PC-3 (cell line): ENCODE measurements at regions not wholly inside any gene's neighbourhood (a gene's known extent, or its start where the extent isn't known, plus 50 kb on each side); places are given as distances from the start of the nearest gene placed in this dataset.

Experiments used
- ATAC-seq: fragments of 200-7000 bp; cut with Tn5 transposase; 2 replicates; pipeline ENCODE4 v1.9.1; 2020; ENCODE audit warnings: mild to moderate bottlenecking, moderate library complexity
- BruUV-seq: library from RNA; stranded (reverse); fragments of 400-500 nt; replicated peaks from 2 replicates; lab custom pipeline; 2021; lab: Mats Ljungman, UMichigan
- CTCF ChIA-PET: fragments of 300-600 bp; sonication (Branson Sonifier 250); formaldehyde crosslinking; loops from one replicate; lab custom pipeline; 2022; ENCODE audit warnings: antibody characterized with exemption; lab: Charles Lee
- POLR2A ChIA-PET: fragments of 300-600 bp; sonication (Branson Sonifier 250); formaldehyde crosslinking; loops from one replicate; lab custom pipeline; 2022; ENCODE audit warnings: antibody characterized with exemption; ENCODE audit not compliant: unreplicated experiment; lab: Charles Lee
- DNase-seq: peaks from one replicate; pipeline ENCODE4 v3.0.0-alpha.2; 2015
- H2AFZ ChIP-seq: fragments of 300-600 bp; sonication (generic); 2 replicates; pipeline ENCODE4 v1.6.0; 2016; ENCODE audit warnings: antibody characterized with exemption, low read length
- H3F3A ChIP-seq: fragments of 300-600 bp; sonication (generic); one replicate; pipeline ENCODE4 v1.6.0; 2017; ENCODE audit warnings: antibody characterized with exemption, low read length, control low read depth, mild to moderate bottlenecking; ENCODE audit not compliant: unreplicated experiment
- H3K27ac ChIP-seq: fragments of 300-600 bp; sonication (generic); 2 replicates; pipeline ENCODE4 v1.5.1; 2016; ENCODE audit warnings: mild to moderate bottlenecking, low read length
- H3K27me3 ChIP-seq: fragments of 300-600 bp; sonication (generic); 2 replicates; pipeline ENCODE4 v1.6.1; 2016; ENCODE audit warnings: low read length, mixed read lengths
- H3K36me3 ChIP-seq: fragments of 300-600 bp; sonication (generic); 2 replicates; pipeline ENCODE4 v1.6.1; 2016; ENCODE audit warnings: low read depth, mixed run types, low read length, mixed read lengths
- H3K4me1 ChIP-seq: fragments of 300-600 bp; sonication (generic); 2 replicates; pipeline ENCODE4 v1.5.1; 2016; ENCODE audit warnings: low read length; ENCODE audit not compliant: insufficient read depth
- H3K4me2 ChIP-seq: fragments of 300-600 bp; sonication (generic); 2 replicates; pipeline ENCODE4 v1.6.0; 2016; ENCODE audit warnings: low read length
- H3K4me3 ChIP-seq: fragments of 300-600 bp; sonication (generic); 2 replicates; pipeline ENCODE4 v1.5.1; 2016; ENCODE audit warnings: mild to moderate bottlenecking, low read length, mixed read lengths
- H3K79me2 ChIP-seq: fragments of 300-600 bp; sonication (generic); 2 replicates; pipeline ENCODE4 v1.6.1; 2017; ENCODE audit warnings: low read length, mixed read lengths
- H3K9ac ChIP-seq: fragments of 300-600 bp; sonication (generic); 2 replicates; pipeline ENCODE4 v1.6.0; 2016; ENCODE audit warnings: mild to moderate bottlenecking, low read length
- H3K9me2 ChIP-seq: fragments of 300-600 bp; sonication (generic); replicated peaks from 2 replicates; pipeline ENCODE4 v1.6.1; 2016; ENCODE audit warnings: mixed run types, low read length, mixed read lengths
- H3K9me3 ChIP-seq: fragments of 300-600 bp; sonication (generic); 2 replicates; pipeline ENCODE4 v1.6.1; 2016; ENCODE audit warnings: low read length, mixed read lengths
- H4K20me1 ChIP-seq: fragments of 300-600 bp; sonication (generic); 2 replicates; pipeline ENCODE4 v1.6.1; 2016; ENCODE audit warnings: low read length, mixed read lengths
- CTCF ChIP-seq: fragments of 300-600 bp; sonication (generic); conservative IDR thresholded peaks from 2 replicates; pipeline ENCODE4 v1.5.1; 2017; ENCODE audit warnings: antibody characterized with exemption, low read depth, mild to moderate bottlenecking, low read length
- EZH2 ChIP-seq: fragments of 300-600 bp; sonication (generic); IDR thresholded peaks from one replicate; pipeline ENCODE4 v1.6.1; 2017; ENCODE audit warnings: antibody characterized with exemption, mild to moderate bottlenecking, low read length; ENCODE audit not compliant: unreplicated experiment
- EZH2phosphoT487 ChIP-seq: fragments of 300-600 bp; sonication (generic); IDR thresholded peaks from 2 replicates; pipeline ENCODE4 v1.6.1; 2018; ENCODE audit warnings: mild to moderate bottlenecking, antibody characterized with exemption, low read length, borderline replicate concordance
- intact Hi-C: fragments of 100-400 bp; cut with micrococcal nuclease; formaldehyde crosslinking; loops from 2 replicates; pipeline ENCODE4 v1.9.0; 2023

DNA sequence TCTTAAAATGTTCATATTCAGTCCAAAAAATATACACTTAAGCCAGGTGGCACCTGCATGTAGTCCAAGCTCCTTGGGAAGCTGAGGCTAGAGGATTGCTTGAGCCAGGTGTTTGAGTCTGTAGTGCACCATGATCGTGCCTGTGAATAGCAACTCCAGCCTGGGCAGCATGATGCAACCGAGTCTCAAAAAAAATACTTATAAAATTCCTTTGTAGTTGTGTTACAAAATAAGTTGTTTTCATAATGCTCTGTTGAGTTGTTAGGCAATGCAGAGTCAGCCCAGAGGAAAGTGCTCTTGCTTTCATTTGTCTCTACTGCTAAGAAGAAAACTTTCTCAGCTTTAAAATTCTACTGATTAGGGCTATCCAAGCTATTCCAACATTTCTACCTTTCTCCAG is 442.8 kb upstream of the ARRDC4 start:
- H3K9me2 ChIP-seq = no peaks in the 10 kb centered on the region
- peaks cover 19% of the 10 kb centered on the region for H3K27me3 ChIP-seq
- no peak overlapping the region for H3K27ac ChIP-seq
- ChIA-PET POLR2A (no interaction called here), CTCF (no interaction called here)
- TF ChIP-seq EZH2 (no peak), CTCF (no peak), EZH2phosphoT487 (no peak)
- no peaks in the 10 kb centered on the region for H3K4me1 ChIP-seq
- no TSS peak for BruUV-seq
- intact Hi-C loops = no loop called here
- H3K9me3 ChIP-seq = no peaks in the 10 kb centered on the region
- no peak overlapping the region for H3K4me3 ChIP-seq
- no peaks in the 10 kb centered on the region for H3F3A ChIP-seq
- no peaks in the 10 kb centered on the region for H3K79me2 ChIP-seq
- no peak overlapping the region for H2AFZ ChIP-seq
- ATAC-seq (no peak), DNase-seq (no peak)
- H3K9ac ChIP-seq = no peak overlapping the region
- no peak overlapping the region for H3K4me2 ChIP-seq
- no peaks in the 10 kb centered on the region for H3K36me3 ChIP-seq
- H4K20me1 ChIP-seq = no peaks in the 10 kb centered on the region

DNA sequence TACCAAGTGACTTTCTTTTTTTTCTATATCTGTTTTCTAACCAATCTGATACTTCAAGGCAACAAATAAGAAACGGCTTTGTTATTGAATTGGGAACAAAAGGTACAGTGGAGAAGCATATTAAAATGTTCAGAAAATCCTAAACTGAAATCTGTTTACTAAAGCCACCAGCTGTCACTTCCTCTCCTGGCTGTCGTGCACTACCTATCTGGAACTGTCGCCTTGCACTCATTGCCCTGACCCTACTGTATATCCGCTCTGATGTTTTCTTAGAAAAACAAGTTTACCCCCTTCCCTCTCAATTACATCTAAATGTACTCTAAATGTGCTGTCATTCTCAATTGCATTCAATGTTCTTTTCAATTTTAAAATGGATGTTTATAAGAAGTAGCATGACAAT is 439.8 kb upstream of the ARRDC4 start:
- Histone ChIP-seq H3K9me3 (no peaks in the 10 kb centered on the region), H3K9me2 (no peaks in the 10 kb centered on the region), H3K4me2 (no peak overlapping the region), H3F3A (no peaks in the 10 kb centered on the region), H4K20me1 (no peaks in the 10 kb centered on the region), H3K36me3 (no peaks in the 10 kb centered on the region), H2AFZ (no peak overlapping the region), H3K4me3 (no peak overlapping the region), H3K79me2 (no peaks in the 10 kb centered on the region), H3K9ac (no peak overlapping the region), H3K4me1 (no peaks in the 10 kb centered on the region), H3K27me3 (peaks cover 24% of the 10 kb centered on the region), H3K27ac (no peak overlapping the region)
- no peak for TF ChIP-seq CTCF
- ChIA-PET POLR2A (no interaction called here), CTCF (no interaction called here)
- no peak for ATAC-seq
- DNase-seq = no peak
- no TSS peak for BruUV-seq
- intact Hi-C loops = no loop called here

- ATAC-seq (no peak), DNase-seq (no peak)
- no peak overlapping the region for H3K4me2 ChIP-seq
- TF ChIP-seq CTCF (no peak), EZH2 (no peak), EZH2phosphoT487 (no peak)
- no peak overlapping the region for H3K4me3 ChIP-seq
- H3K9me3 ChIP-seq = no peaks in the 10 kb centered on the region
- H3K27ac ChIP-seq = no peak overlapping the region
- H4K20me1 ChIP-seq = no peaks in the 10 kb centered on the region
- no peaks in the 10 kb centered on the region for H3K9me2 ChIP-seq
- H3F3A ChIP-seq = no peaks in the 10 kb centered on the region
- no peaks in the 10 kb centered on the region for H3K36me3 ChIP-seq
- H3K9ac ChIP-seq = no peak overlapping the region
- no peaks in the 10 kb centered on the region for H3K4me1 ChIP-seq
- ChIA-PET POLR2A (no interaction called here), CTCF (no interaction called here)
- no peak overlapping the region for H2AFZ ChIP-seq
- intact Hi-C loops = no loop called here
- H3K27me3 ChIP-seq = peaks cover 24% of the 10 kb centered on the region
- H3K79me2 ChIP-seq = no peaks in the 10 kb centered on the region
- no TSS peak for BruUV-seq
These were observed 438.9 kb upstream of the ARRDC4 start for GRCh38 chr15:97521381-97522285.
